Hindlimb muscle (tissue), 1 donor: ENCODE measurements at regions not wholly inside any gene's neighbourhood (a gene's known extent, or its start where the extent isn't known, plus 50 kb on each side); places are given as distances from the start of the nearest gene placed in this dataset.
A peak's percentile ranks its signal among the peaks of the same experiment; 100 is the strongest.

ENCODE experiments used
- DNase-seq: peaks from one replicate; pipeline ENCODE4 v3.0.0-alpha.2; 2013

- DNase-seq: no peak
Measured at GRCh38 chr15:98025237-98025636, 64.7 kb downstream of the ARRDC4 start.

DNA sequence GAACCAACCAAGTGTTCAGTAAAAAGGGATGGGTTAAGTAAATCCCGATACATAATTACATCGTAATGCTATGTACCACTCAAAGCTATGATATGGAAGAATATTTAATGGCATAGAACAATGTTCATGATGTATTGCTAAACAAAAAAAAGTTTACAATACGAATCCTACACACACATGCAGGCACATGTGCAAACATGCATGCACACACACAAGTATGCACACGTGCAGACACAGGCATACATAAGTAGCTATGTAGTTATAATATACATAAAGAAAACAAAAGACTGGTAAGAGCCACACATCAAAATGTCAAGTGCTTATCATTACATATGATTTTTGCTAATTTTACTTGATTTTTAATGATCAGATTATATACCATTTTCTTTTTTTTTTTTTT lies 74.2 kb downstream of the ARRDC4 start:
- no peak for DNase-seq

DNA sequence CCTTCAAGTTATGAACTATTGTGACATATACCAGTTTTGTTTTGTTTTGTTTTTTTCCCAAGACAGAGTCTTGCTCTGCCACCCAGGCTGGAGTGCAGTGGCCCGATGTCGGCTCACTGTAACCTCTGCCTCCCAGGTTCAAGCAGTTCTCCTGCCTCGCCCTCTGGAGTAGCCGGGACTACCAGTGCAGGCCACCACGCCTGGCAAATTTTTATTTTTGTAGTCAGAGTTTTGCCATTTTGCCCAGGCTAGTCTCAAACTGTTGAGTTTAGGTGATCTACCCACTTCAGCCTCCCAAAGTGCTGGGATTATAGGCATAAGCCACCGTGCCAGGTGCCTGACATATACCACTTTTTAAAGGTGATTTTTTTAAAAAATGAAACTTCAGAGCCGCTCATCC lies 74.6 kb downstream of the ARRDC4 start:
- no peak for DNase-seq

DNA sequence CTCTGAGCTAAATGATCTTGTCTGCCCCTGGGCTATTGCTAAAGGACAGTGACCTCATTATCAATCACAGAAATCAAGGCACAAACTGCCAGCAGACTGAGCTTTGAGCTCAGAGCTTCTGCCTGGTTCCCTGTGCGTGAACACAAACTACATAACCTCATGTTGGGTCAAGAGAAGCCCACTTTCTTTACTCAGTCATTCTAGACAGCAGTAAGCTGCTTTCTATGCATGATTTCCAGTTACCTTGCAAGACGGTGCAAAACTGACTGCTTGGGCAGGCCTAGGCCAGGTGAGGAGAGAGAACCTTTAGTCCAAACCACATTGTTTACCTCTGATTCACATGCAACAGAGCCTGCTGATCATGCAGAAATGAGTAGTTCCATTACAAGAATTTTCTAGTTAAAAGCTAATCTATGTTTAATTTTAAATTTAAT lies 75.1 kb downstream of the ARRDC4 start:
- no peak for DNase-seq

DNA sequence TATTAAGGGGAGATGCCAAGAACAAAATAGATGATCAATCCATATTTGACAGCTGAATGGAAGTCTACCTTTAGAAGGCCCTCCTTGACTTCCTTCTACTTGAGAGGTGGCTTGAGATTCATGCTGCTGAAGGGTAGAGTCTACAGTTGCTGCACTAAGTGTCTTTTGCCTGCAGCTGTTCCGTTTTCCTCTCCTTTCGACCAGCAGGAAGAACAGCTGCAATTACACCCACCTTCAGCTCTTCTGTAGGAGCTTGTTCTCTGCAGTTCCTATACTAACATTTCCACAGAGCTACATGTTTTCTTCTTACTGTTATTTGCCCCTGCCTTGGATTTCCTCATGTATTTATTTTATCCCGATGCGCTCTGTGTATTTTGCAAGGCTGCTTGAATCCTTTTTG lies 79.1 kb downstream of the ARRDC4 start:
- DNase-seq: no peak

DNA sequence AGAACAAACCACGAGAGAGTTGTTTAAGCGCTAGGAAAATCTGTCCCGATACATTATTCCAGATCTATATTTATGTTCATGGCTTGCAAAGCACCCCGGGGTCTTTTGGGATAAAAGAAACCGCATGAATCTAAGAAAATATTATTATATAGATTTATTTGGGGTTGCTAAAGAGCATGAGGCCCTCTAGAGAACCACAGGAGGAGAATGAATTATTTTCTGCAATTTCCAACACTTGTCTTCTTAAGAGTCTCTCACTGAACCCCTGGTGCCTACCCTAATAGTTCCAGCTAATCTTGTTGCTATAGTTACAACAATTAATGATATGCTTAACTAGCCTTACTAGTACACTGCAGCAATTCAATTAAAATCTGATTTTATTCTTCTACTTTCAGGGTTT lies 79.6 kb downstream of the ARRDC4 start:
- DNase-seq: no peak

DNA sequence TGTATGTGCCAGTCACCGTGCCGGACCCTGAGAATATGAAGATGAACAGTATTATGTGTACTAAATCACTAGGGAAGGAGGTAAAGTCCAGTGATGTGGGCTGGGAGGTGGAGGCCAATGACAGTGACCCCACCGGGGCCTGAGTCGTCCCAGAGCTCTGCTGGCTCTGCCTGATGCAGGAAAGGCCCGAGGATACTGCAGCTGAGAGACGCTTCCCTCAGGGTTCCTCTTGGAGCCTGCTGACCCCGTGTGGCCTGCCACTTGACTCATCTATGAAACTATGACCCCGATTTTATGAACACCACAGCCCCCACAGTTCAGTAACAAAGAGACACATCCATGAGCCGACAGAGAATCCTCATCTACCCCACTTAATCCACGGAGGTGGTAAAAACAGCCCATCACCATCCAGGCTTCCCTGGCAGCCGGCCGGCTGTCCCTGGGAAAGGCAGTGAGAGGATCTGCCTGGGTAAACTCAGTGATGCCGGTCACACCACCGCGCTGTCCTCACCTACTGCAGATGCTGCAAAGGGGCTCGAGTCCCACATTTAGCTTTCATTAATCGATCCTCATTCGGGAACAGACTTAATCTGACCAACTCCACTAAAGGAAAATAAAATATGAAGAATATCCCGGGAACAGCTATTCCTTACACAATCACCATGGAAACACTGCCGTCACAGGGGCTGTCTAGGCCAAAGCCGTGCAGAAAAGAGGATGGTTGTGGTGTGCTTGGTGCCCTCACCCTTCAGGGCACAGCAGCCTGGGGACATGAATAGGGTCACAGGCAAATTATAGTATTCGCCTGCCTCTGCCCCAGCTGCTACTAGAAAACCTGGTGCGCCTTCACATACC lies 82.9 kb downstream of the ARRDC4 start:
- no peak for DNase-seq

DNA sequence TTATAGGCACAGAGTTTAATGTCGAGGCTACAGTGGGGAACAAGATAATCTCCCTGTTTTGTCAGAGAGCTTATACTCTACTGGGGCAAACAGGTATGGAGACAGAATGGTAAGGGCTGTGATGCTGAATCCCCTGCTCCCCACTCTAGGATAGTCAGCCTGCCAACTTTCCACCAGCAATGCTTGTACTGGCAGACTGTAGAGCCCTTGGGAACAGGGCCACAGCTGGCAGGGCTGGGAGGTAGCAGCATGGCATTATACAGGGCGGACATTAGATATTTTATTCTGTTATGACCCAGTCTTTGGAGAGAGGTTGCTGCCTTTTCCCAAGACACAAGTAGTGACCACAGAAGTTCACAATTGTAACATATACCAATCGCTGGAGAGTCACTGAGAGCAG lies 91.2 kb downstream of the ARRDC4 start:
- DNase-seq: no peak

DNA sequence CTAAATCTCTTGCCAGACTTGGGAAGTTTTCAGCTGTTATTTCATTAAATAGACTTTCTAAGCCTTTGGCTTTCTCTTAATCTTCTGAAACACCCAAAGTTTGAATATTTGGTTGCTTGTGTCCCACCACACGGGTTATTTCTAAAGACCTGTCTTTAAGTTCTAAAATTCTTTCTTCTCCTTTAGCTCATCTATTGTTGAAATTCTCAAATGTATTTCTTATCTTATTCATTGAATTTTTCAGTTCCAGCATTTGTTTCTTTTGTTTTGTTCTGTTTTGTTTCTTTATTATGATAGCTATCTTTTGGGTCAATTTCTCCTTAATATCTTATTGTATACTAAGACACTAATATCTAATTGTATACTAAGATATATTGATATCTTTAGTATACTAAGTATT lies 97.0 kb downstream of the ARRDC4 start:
- DNase-seq: no peak

GRCh38 chr15:98062869-98063268 lies 102.4 kb downstream of the ARRDC4 start:
- no peak for DNase-seq

DNA sequence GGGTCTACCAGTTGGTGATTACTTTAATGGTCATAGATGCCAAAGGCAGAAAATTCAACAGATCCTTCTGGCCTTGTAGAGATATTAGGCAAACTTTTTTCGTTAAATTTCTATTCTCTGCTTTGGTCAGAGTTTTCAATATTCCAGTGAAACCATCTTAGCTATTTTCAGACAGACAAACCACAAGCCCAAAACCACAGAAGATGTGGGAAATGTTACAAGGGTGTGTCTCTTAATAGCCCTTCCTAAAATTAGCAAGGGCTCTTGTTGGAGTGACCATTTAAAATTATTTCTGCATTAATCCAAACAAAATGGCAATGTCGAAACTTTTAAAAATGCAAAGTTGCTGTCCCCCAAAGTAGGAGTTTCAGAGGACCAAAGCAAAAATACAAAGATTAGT lies 102.8 kb downstream of the ARRDC4 start:
- no peak for DNase-seq

- no peak for DNase-seq
Measured at GRCh38 chr15:98063871-98064270, 103.4 kb downstream of the ARRDC4 start.

- no peak for DNase-seq
Measured at GRCh38 chr15:98067339-98067738, 106.8 kb downstream of the ARRDC4 start.

GRCh38 chr15:98069256-98069655 lies 108.8 kb downstream of the ARRDC4 start:
- DNase-seq: no peak

DNA sequence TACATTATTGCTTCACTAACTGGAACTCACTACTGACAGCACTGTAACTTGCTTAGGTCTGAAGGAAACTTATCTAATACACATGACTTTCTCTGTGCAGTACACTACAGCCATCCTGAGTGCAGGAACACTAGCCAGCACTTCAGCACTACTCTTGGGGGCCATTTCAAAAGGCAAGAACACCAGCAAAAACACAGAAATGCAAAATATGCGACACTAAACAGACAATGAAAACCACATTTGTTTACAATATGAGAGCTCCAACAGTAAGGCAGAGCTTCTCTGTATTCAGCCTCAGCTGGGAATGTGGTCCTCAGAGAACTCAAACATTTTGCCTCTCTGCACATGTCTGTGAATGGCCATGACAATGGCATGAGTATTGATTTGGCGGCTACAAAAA lies 109.6 kb downstream of the ARRDC4 start:
- no peak for DNase-seq

DNA sequence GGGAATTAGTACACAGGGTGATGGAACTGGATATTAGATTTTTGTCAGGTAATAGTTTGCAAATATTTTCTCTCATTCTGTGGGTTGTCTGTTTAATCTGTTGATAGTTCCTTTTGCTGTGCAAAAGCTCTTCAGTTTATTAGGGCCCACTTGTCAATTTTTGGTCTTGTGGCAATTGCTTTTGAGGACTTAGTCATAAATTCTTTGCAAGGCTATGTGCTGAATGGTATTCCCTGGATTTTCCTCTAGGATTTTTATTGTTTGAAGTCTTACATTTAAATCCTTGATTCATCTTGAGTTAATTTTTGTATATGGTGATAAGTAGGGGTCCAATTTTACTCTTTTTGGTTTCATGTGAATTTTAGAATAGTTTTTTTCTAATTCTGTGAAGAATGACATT lies 111.3 kb downstream of the ARRDC4 start:
- DNase-seq: no peak

GRCh38 chr15:98075441-98075840 lies 114.9 kb downstream of the ARRDC4 start:
- DNase-seq: no peak

DNA sequence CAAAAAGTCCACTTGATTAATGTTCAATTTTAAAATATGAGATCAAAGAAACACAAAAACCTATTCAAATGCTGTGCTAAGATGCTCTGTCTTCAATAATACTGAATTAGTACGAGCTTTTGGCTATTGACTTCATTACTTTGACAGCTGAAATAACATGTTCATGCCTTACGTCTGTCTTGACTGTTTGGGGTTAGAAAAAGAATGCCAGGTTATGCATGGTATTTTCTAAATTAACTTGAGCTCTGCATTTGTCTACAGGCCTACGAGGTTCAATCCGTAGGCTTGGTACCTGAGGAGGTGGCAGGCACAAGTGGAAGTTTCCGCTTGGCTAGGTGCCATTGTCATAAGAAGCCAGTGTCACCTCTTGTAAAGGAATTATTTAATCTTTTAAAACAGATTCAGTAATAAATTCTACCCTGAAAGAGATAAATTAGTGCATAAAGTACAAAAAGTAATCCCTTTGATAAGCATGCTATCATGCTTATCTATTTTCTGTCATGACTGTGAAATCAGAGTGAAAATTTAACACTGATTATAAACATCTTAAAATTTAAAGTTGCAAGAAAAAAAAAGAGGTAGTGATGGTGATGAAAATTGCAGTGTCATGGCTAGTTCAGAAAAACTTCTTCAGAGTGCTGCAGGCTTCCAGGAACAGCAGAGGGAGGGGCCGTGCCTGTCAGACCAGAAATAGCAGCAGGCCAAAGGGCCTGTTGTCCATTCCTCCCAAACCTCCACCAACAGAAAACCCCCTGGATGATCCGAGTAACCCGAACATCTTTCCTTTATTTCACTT lies 115.7 kb downstream of the ARRDC4 start:
- DNase-seq: no peak

- no peak for DNase-seq
Measured at GRCh38 chr15:98077186-98077585, 116.7 kb downstream of the ARRDC4 start.

DNA sequence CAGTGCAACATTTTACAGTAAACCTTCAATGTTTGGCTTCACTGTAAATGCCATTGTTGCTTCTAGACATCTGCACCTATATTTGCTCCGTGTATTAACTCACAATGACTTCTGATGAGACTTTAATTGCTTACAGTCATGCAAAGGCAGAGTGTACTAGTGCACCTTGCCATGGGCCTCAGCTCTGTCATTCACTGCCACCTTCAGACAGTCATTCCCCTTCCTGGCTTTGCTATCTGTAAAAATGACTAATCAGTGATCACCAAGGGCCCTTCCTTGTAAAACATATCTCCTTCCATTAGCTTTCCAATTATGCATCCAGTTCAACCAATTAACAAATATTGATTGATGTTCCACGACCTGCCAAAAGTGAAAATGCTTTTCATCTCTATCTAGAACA lies 120.3 kb downstream of the ARRDC4 start:
- DNase-seq: no peak

- DNase-seq: no peak
Measured at GRCh38 chr15:98083203-98083910, 122.9 kb downstream of the ARRDC4 start.

- DNase-seq: peak; percentile 54
Measured at GRCh38 chr15:98085003-98085639, 124.6 kb downstream of the ARRDC4 start.
